ENCODE measurements at regions not wholly inside any gene's neighbourhood (a gene's known extent, or its start where the extent isn't known, plus 50 kb on each side); places are given as distances from the start of the nearest gene placed in this dataset.

DNA sequence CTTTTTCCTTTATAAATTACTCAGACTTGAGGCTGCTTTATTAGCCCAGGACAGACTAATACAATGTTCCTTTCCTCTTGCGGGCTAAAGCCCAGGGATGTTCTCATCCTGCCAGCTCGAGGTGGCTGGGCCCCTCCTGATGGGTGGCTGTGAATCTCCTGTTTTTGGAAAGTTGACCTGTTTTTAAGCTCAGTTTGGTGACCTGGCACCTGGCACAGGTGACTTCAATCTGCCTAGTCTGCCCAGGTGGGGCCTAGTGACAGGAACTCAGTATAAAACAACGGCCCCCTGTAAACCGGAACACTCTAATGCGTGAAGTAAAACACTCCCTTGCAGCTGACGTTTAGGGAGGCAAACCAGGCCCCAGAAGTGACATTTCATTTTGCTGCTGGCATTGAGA lies 92.7 kb upstream of the SNTG2 start:
- no peak for DNase-seq

- DNase-seq: no peak
Observed at GRCh38 chr2:857081-857480, 93.6 kb upstream of the SNTG2 start.

DNA sequence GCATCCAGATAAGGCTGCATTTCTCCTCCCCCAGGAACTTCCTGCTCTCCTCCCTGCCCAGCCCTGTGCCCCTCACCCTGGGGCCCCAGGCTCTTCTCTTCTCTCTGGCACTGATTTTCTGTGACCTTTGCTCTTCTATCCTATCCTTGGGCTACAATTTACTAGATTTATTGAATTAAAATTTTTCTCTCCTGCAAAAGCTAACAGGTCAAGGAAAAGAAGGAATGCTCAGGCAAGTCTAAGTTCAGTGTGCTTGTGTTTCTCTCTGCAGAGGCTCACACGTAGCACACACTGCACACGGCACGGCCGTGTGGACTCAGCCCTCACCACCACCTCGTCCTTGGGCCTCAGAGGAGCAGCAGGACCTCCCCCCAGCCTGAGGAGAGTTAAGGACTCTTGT lies 94.2 kb upstream of the SNTG2 start:
- DNase-seq: no peak

DNA sequence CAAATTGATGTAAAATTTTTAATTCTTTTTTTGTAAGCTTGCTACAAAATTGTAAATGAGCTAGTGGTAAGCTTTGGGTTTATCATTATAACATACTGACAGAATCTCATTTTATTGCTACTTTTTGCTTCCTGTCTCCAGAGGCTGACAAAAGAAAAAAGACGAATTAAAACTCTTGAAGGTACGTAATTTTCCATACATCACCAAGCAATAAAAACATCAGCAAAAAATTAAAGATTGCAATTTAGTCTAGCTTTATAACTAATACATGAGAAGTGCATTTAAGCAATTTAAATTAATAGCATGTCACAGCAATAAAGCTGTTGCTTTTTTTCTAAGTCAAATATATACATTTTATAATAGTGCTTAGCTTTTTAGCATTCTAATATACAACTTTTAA lies 94.6 kb upstream of the SNTG2 start:
- DNase-seq: no peak

DNA sequence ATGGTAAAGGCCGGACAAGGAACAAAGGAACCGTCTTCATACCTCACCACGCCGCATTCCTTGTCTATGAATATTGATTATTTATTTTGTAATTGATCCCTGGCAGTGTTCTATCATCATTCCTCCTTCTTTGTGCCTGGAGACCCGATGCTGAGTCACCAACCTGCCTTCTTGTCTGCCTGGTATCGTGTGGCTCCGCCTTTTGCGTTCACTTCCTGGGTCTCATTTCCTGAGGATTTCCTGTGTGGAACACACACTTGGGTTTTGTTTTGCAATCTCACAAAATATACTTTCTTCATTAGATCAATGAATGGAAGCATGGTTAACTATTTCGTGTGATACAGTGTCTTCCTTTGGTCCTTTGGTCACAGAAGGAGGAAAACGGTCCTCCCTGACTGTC lies 95.5 kb upstream of the SNTG2 start:
- peak; percentile 5 for DNase-seq

- DNase-seq: peak; percentile 11
Observed at GRCh38 chr2:854460-854859, 96.2 kb upstream of the SNTG2 start.

DNA sequence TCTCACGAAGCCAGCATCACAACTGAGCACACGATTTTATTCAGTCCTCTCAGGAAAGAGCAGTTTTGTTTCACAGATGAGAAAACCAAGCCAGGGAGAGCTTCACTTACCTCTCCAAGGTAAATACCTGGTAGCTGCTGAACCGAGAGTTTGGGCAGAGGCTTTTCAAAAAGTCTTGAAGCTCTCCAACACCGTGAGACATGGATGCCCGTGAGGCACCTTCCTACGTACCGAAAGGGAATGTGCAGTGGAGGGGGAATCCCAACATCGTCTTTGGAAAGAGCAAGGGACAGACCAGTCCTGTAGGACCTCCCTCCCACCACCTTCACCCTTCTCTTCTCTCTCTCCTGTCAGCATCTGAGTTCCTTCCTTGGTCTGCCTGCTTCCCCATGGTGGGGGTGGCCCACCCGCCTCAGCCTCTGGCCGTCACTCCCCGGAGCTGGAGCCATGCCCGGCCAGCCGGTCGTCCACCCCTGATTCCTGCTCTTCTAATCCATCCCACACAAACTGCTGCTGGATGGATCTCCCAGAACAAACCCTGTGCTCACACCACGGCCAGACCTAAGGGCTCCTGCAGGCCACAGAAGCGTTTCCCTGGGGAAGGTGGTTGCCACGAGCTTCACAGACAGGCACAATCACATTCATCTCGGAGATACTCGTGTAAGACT lies 97.3 kb upstream of the SNTG2 start:
- no peak for DNase-seq

- no peak for DNase-seq
Observed at GRCh38 chr2:852168-852567, 98.5 kb upstream of the SNTG2 start.

DNA sequence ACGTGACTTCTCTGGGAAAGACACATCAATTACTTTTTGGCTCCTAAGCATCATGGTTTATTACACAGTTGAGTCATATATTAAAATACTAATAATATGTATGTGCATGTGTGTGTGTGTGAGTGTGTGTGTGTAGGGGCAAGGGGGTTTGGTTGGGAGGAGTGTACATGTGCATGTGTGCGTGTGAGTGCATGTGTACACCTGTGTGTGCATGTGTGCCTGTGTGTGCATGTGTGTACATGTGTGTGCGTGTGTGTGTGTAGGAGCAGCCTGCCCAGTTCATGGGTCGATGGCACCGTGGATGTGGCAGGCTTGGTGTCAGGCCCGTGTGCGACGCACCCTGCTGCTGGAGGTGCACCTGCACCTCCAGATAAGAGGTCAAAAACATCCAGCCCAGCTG lies 99.0 kb upstream of the SNTG2 start:
- no peak for DNase-seq

DNA sequence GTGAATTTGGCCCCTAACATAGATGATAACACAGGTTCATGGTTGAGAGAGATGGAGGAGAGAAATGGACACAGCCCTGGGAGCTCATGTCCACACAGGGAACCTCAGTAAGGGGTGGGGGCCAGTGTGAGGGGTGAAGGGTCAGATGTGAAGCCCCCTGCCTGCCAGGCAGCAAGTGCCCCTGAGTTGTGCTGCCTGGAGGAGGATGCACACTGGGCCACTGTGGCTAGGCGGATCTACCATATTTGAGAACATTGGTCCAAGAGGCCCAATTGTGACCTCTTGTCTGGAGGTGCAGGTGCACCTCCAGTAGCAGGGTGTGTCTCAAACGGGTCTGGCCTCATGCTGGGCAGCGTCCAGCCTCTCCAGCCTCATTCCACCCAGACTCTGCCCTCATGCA lies 99.6 kb upstream of the SNTG2 start:
- no peak for DNase-seq

DNA sequence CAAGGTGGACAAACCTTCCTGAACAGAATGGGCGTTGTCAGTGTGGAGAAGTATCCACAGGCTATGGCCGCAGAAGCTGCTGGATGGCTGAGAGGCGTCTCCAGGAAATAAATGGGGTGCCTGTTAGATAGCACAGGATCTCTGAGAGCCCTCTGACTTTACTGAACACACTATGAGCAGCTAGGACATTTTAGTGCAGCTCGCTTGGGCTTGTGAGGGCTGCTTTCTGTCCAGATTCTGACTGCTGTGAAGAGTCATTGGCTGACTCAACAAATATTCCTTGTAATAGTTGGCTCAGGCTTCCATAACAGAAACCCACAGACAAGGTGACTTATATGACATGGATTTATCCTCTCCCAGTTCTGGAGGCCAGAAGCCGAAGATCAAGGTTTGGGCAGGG lies 100.2 kb upstream of the SNTG2 start:
- DNase-seq: no peak

DNA sequence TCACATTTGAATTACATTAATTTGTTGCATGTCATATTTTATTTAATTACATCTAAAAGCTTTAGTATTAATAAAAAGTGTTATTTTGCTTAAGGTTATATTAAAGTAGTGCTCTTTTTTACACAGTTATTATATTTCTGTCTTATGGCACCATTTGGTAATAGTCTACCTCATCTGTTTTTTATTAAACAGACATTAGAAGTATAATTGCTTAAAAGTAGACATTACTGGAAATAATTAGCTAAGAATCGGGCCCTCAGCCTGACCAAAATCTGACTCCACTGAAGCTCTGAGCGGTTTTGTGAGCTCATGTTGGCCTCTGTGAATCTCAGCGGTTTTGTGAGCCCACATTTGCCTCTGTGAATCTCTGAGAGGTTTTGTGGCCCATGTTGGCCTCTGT lies 102.5 kb upstream of the SNTG2 start:
- DNase-seq: no peak

DNA sequence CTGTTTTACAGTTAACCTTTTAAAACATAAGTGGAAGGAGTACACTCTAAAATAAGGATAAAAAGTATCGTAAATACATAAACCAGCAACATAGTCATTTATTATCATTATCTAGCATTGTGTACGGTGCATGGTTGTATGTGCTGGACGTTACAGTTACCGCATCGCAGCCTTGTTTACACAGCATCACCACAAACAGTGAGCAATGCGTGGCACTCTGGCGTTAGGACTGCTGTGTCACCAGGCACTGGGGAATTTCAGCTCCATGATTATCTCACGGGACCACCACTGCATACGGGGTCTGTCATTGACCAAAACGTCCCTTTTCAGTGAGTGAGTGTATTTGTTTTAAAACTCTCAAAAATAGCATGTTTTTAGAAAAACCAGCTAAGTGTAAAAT lies 103.0 kb upstream of the SNTG2 start:
- no peak for DNase-seq

GRCh38 chr2:844715-845114 lies 105.9 kb upstream of the SNTG2 start:
- DNase-seq: no peak

DNA sequence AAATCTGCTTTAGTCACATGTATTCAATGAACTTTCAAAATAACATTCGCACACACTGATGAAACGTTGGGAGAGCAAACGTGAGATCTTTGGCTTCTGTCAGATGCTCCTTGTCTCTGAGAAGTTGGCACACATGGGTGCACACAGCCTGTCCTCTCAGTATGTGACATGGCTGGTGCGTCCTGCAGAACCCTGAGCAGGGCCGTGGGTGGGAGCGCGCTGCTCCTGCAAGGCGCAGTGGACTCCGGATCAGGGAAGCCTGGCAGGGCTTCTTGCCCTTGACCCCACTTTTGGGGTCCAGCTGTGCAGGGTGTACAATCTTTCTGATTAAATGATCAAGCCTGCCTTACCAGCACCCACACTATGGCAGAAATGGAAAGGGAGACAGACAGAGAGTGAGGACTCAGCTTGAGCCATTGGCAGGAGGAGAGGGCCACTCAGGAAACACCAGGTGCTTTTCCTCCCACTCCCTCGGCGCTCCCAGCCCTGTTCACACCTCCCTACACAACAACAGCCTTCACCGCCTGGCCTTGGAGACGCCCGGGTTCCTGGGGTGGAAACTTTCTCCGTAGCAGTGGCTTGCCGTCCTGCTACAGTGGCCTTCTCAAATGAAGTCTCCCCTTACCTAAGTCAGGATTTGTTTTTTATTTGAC lies 108.4 kb upstream of the SNTG2 start:
- no peak for DNase-seq

- DNase-seq: no peak
Observed at GRCh38 chr2:841036-841435, 109.6 kb upstream of the SNTG2 start.

DNA sequence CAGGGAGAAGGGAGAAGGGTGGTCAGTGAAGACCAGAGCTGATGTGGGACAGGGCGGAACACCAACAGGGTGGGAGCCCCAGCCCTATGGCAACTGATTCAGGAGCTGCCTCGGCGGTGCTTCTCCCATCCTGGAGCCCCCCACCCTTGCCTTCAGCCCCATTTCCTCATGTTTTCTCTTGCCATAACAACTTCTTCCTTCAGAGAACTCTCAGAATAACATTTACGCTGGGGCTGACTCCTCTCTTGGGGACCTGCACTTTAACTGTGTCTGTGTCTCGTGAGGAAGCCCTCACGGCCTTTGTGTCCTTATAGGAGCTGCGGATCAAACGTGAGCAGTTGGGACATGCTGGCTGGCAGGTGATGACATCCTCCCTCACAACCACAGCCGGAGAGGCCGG lies 116.4 kb upstream of the SNTG2 start:
- no peak for DNase-seq

DNA sequence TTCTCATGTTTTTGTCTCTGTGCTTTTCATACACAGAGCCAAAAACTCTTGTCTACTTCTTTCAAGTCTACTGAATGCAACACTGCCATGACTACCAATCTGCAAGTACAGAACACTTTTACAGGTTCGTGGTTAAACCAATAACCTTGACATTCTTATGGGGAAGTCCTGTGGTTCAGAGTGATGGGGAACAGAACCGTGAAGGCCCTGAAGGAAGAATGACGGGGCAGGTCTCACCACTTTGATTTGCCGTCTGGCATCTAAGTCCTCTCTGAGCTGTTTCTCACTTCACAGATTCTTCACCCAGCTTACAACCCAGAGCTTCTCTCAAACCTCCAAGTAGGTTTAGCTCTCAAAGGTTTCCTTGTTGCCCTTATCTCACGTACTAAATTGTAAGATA lies 117.5 kb upstream of the SNTG2 start:
- DNase-seq: no peak

DNA sequence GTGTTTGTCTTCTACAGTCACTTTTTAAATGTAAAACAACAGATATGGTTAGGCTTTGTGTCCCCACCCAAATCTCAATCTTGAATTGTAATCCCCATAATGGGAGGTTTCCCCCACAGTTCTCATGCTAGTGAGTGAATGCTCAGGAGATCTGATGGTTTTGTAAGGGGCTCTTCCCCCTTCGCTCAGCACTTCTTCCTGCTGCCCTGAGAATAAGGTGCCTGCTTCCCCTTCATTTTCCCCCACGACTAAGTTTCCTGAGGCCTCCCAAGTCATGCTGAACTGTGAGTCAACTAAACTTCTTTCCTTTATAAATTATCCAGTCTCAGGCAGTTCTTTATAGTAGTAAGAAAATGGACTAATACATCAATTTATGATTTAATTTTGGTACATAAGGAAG lies 118.0 kb upstream of the SNTG2 start:
- DNase-seq: no peak

- no peak for DNase-seq
Observed at GRCh38 chr2:831622-832021, 119.0 kb upstream of the SNTG2 start.

DNA sequence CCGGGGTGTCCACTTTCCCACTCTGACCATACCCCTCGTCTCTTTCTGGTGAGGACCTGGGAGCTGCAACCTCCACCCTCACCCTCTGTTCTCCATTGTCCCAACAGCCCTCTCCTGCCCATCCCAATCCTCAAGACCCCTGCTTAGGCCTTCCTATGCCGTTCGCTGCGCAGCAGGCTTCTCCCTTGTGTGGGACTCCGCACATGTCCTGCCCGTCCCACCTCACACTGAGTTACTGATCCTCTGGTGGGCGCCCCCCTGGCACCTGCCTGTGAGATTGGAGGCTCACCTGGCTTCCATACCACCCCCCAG lies 119.5 kb upstream of the SNTG2 start:
- DNase-seq: no peak

GRCh38 chr2:830419-831224 lies 120.0 kb upstream of the SNTG2 start:
- no peak for DNase-seq

- no peak for DNase-seq
Observed at GRCh38 chr2:829047-829446, 121.6 kb upstream of the SNTG2 start.

DNA sequence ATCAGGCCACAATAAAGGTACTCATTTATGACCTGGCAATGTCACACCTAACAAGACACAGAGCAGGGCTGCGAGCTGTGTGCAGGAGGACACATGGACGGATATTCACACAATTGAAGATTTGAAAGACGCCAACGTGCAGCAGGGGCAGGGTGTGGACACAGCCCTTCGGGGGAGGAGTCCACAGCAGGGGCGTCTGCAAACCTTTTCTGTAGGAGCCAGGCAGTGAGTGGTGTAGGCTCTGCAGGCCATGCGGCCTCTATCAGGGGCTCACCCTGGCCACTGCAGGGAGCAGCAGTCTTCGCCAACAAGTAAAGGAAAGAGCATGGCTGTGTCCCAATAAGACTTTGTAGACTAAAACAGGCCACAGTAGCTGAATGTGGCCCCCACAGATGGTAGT lies 125.7 kb upstream of the SNTG2 start:
- no peak for DNase-seq

GRCh38 chr2:824524-824923 lies 126.1 kb upstream of the SNTG2 start:
- no peak for DNase-seq
